ENCODE measurements at regions not wholly inside any gene's neighbourhood (a gene's known extent, or its start where the extent isn't known, plus 50 kb on each side); places are given as distances from the start of the nearest gene placed in this dataset.

DNA sequence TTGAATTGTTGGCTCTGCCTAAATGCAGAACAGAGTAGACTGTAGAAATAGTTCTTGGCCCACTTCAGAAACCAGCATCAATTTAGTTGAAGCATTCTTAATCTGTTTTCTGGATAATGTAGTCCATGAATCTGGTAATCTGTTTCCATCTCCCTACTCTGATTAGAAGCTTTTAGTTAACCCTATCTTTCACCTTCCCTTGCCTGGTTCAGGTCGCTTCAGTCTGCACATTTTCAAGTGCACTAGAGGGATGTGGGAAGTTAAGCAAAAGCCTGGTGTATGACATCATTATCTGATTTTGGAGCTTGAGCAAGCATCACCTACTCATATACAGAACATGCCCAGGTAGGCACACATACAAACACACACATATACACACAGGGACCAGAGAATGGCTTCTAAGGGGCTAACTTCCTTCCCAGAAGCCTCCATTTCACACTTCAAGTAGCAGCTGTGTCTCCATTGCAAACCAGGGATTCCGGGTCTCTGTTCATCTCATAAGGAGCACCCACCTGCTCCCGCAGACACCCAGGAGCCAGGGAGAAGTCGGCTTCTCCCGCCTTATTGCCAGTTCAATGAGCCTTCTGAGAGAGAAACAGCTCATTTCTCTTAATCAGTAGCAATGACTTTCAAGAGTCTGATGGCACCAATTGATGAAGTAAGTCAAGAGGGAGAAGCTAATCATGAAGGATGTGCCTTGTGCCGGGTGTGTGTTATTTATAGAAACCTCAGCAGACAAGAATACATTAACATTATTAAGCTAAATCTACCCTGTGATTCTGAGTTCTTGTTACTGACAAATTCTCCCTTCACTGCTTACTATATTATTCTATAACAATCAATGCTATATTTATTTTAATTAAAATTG is 347.9 kb upstream of the STAC start:
- TF ChIP-seq, protein P1, sequence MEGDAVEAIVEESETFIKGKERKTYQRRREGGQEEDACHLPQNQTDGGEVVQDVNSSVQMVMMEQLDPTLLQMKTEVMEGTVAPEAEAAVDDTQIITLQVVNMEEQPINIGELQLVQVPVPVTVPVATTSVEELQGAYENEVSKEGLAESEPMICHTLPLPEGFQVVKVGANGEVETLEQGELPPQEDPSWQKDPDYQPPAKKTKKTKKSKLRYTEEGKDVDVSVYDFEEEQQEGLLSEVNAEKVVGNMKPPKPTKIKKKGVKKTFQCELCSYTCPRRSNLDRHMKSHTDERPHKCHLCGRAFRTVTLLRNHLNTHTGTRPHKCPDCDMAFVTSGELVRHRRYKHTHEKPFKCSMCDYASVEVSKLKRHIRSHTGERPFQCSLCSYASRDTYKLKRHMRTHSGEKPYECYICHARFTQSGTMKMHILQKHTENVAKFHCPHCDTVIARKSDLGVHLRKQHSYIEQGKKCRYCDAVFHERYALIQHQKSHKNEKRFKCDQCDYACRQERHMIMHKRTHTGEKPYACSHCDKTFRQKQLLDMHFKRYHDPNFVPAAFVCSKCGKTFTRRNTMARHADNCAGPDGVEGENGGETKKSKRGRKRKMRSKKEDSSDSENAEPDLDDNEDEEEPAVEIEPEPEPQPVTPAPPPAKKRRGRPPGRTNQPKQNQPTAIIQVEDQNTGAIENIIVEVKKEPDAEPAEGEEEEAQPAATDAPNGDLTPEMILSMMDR (IDR thresholded peaks at IDR 0.05; ENCODE audit: extremely low read depth, insufficient read depth, missing control alignments) = no peak
- in situ Hi-C loops (cut with MboI; ENCODE audit: low pct_unique_long_range_greater_than_20kb, low sequenced_read_pairs, unreplicated experiment) = no loop called here
- DNase-seq (ENCODE audit: low spot score) = no peak

DNA sequence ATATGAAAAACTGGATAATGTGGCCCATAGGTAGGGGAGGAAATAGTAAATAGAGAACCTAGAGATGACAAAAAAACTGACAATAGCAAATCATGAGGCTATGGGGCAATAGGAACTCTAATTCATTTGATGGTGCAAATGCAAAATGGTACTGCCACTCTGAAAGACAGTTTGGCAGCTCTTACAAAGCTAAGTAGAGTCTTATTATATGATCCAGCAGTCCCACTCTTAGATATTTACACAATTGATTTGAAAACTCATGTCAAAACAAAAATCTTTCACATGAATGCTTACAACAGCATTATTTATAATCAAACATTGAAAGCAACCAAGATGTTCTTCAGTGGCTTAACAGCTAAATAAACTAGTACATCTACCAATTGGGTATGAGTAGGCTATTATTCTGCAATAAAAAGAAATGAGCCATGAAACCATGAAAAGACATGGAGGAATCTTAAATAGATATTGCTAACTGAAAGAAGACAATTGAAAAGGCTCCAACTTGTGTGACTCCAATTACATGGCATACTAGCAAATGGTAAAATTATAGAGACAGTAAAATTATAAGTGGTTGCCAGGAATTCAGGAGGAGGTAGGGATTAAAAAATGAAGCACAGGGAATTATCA is 321.8 kb upstream of the STAC start:
- TF ChIP-seq, protein P1 (IDR thresholded peaks at IDR 0.05; ENCODE audit: extremely low read depth, insufficient read depth, missing control alignments) = no peak
- DNase-seq (ENCODE audit: low spot score) = no peak
- in situ Hi-C loops (cut with MboI; ENCODE audit: low pct_unique_long_range_greater_than_20kb, low sequenced_read_pairs, unreplicated experiment) = no loop called here

DNA sequence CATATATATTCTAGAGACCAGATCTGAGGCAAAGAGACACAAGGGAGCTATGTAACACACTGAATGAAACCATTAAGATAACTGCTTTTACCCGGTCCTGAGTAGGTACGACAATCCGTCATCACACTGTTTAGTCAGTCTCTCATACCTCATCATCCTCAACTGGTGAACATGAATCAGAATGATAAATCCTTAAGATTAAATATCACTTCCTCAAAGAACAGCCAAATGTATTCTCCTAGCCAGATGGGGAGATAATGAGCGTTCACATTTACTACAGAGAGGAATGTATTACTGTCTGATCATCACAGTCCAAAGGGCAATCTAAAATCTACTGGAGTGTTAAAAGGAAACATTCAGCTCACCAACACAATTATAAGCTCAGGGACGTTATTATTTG is 319.4 kb upstream of the STAC start:
- no peak for DNase-seq (ENCODE audit: low spot score)
- TF ChIP-seq, protein P1 (IDR thresholded peaks at IDR 0.05; ENCODE audit: extremely low read depth, insufficient read depth, missing control alignments) = no peak
- in situ Hi-C loops (cut with MboI; ENCODE audit: low pct_unique_long_range_greater_than_20kb, low sequenced_read_pairs, unreplicated experiment) = no loop called here

DNA sequence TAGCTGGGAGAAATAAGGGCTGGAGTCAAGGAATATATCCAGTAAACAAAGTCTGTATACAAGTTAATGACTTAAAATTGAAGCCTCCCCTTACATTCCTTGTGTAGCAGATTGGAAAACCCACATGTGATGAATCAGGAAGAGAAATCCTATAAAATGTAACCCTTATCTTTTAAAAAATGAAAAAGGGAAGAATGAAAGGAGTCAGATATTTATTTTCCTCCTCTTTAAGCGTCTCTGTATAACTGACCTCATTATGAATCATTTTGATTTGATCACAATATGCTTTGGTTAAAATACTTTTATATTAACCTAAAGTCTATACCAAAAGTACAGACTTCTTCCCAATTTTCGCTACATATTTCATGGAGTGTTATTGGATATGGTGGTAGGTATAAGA is 316.3 kb upstream of the STAC start:
- TF ChIP-seq, protein P1 (IDR thresholded peaks at IDR 0.05; ENCODE audit: extremely low read depth, insufficient read depth, missing control alignments) = no peak
- DNase-seq (ENCODE audit: low spot score) = no peak
- in situ Hi-C loops (cut with MboI; ENCODE audit: low pct_unique_long_range_greater_than_20kb, low sequenced_read_pairs, unreplicated experiment) = no loop called here

- TF ChIP-seq, protein P1 (IDR thresholded peaks at IDR 0.05; ENCODE audit: extremely low read depth, insufficient read depth, missing control alignments) = no peak
- DNase-seq (ENCODE audit: low spot score) = no peak
- in situ Hi-C loops (cut with MboI; ENCODE audit: low pct_unique_long_range_greater_than_20kb, low sequenced_read_pairs, unreplicated experiment) = no loop called here
Measured at GRCh38 chr3:36065321-36065720, 315.0 kb upstream of the STAC start.

- TF ChIP-seq, protein P1 (IDR thresholded peaks at IDR 0.05; ENCODE audit: extremely low read depth, insufficient read depth, missing control alignments) = no peak
- in situ Hi-C loops (cut with MboI; ENCODE audit: low pct_unique_long_range_greater_than_20kb, low sequenced_read_pairs, unreplicated experiment) = no loop called here
- DNase-seq (ENCODE audit: low spot score) = no peak
Measured at GRCh38 chr3:36075491-36075890, 304.8 kb upstream of the STAC start.
